Stimulated activated CD4-positive, alpha-beta T cell treated with anti-CD3 and anti-CD28 coated beads, Interleukin-2, amount 100 ng/mL, for 24 hours (primary cell): ENCODE measurements at regions not wholly inside any gene's neighbourhood (a gene's known extent, or its start where the extent isn't known, plus 50 kb on each side); places are given as distances from the start of the nearest gene placed in this dataset.

Experiments used
- DNase-seq, 2 donors: peaks; one replicate each; pipeline ENCODE4 v3.0.0-alpha.2; 2020

DNA sequence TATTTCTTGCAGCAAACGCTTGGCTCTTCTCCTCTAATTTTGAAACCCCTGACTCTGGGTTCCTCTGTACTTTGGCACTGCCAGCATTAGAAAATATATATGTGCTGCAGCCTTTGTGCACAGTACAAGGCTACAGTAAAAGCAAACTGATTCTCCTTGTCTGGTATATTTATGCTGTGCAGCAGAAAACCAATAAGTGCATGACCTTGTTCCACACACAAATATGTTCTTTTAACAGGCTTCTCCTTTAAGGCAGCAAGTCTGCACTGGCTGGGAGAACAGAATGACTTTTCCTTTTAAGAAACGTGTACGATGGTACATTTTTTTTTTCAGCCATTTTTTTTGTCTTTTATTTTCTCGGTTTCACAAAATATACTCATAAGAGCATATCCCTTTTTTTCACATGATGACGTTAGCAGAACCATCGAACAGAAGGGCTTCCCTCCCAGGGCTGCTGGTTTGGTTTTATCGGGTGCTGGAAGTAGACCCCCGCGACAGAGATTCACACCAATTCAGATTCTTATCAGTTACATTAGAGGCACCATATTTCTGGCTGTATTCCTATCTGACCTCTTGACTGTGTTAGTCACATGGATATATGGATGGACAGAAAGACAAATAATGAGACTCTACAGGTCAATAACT, 129.9 kb upstream of the ARID1B start:
- DNase-seq, result no peak

DNA sequence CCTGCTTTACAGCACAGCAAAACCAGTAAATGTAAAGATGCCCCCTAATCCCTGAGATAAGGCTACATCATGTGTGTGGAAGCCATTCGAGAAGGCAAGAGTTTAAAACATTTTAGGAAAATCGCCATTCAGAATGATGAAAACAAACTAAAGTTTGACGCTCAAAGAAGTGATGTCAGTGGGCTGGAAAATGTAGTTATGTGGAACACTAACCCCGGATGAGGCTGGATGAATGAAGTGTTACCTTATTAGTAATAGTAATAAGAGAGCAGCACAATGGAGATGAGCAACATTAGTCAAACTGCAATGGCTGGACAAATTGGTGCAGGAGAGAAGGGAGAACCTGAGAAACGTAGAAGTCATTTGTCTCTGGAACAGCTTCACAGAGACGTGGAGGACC, 130.7 kb upstream of the ARID1B start:
- DNase-seq, result no peak

DNA sequence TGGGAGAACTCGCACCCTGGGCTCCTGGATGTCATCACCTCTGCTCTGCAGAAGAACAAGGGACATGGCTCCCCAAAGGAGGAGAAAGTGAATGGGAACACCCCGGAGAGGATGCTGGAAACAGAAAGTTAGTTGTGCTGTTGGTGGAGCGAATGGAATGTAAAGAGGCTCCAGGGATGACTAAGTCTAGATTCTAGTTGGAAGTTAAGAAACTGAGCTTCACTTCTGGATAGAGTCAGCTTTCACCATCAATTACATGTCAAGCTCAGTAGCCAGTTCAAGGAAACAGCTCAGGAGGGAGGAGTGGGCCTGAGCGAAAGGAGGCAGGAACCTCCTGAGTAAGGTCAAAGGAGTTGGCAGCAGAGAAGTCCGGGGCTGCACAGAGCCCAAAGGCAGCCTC, 132.1 kb upstream of the ARID1B start:
- no peak for DNase-seq

DNA sequence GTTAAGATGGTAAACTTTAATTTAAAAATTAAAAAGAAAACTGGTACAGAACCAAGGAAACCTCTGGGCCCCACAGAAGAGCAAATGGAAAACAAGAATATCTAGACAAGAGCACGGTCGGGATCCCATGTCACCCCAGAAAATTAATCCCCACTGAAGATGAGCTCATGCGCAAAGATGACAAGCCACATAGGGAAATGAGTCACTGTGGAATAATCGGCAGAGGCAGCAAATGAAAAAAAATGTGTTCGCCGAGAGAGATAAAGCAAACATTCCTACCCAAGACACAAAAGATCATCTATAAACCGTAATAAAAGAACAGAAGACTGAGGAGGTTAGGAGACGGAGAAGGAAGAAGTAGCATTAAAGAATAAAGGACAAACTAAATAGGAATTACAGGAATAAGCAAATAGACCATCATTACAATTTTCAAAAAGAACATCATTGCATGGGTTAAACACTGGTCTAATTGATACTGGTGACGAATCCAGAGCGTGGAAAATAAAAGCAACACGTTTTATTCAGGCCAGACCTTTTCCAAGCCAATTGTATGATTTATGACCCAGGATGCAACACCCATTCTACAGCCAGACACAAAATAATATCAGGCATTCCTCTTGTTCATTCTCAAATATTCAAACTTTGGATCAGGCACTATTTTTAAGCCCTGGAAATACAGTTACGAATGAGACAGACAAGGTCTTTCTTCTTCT, 138.0 kb upstream of the ARID1B start:
- no peak for DNase-seq

- DNase-seq, result no peak
Observed at GRCh38 chr6:156638581-156638980, 138.6 kb upstream of the ARID1B start.

DNA sequence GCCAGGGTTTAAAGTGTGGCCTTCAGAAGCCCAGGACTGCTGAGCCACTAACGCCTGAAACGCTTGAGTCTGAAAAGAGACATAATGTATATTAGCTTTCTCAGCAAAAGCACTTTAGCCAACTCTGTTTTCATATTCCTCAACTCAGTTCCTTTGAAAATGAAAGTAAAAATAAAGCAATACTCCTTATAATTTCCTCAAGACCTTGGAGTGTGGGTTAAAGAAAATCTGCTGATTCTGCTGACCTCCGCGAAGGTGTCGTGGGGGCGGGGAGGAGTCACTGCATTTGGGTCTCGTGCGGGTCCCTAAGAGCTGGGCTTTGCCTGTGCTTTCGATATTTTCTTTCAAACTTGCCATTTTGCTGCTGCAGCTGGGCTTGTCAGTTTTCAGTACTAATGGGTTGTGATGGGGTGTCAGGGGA, 142.2 kb upstream of the ARID1B start:
- DNase-seq, result no peak

DNA sequence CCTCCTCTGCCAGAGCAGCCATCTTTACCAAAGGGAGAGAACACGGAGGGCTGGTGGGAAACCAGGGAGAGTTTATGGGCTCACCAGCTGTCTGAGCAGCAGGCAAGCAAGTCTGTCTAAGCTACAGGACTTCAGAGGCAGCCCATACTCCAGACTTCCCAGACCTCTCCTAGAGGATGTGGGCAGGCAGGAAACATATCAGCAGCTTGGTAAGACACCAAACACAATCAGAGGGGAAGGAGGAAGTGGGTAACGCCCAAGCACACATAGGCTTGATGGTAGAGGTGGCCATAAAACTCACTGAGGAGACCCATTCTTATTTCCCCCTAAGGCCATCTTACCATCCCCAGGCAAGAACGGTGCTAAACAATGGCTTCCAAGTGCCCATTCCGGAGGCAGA, 143.1 kb upstream of the ARID1B start:
- no peak for DNase-seq

GRCh38 chr6:156633291-156633690, 143.9 kb upstream of the ARID1B start:
- no peak for DNase-seq

DNA sequence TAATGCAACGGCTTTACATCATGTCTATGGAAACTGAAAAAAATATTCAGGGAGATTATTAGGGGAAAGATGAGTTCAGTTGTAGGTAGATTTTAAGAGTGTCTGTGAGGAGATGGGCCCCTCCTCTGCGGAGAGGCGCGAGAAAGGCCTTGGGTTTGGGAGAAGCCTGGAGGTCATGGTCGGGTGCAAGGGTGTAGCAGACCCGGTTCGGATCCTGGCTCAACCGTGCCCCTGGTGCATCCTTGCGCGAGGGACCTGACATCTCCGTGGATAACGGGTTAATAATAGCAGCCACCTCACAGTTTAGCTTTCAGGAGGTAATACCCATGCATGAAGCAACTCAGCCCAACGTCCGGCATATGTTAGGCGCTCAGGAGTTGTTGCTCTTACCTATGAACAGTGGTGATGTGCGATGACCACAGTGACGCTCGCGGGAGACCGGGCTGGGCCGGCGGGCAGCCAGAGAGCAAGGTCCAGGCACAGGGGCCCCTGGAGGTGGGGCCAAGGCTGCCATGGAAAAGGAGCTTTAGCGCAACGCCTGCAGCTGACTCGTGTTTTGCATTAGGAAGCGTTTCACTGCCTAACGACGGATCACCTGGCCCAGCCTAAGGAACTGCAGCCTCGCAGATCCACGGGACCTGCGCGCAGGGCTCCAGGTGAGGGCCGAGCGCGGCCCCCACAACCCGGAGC, 146.4 kb upstream of the ARID1B start:
- DNase-seq, result no peak

GRCh38 chr6:156628805-156629204, 148.4 kb upstream of the ARID1B start:
- no peak for DNase-seq

DNA sequence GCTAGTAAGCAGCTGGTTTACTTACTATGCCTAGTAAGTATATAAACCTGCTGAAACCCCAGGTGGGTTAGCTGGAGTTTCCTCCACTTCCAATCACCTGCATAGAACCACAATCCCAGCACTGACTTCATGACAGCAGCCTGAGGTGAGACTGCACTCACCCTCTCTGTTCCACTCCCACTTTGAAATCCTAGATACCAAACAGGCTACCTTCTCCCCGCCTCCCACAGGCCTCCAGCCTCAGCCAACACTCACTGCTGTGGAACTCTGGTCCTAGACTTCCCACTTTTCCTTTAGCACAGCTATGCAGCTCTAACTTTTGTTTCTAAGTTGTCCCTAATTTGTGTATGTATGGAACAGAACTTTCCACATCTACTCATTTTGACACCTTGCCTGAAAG, 149.7 kb upstream of the ARID1B start:
- DNase-seq, result no peak

GRCh38 chr6:156622185-156622584, 155.0 kb upstream of the ARID1B start:
- DNase-seq, result no peak

DNA sequence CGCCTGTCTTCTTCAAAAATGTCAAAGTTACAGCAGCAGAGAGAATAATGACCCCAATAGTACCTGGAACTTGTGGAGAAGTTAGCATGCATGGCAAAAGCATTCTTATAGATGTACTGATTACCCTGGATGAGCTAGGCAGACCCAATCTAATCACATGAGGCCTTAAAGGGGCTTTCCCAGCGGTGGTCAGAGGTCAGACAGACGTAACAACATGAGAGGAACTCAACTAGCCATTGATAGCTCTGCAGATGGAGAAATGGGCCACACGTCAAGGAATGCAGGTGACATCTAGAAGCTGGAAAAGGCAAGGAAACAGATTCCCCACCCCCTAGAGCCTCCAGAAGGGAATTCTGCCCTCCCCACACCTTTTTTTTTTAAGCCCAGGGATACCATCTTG, 156.8 kb upstream of the ARID1B start:
- DNase-seq, result no peak

DNA sequence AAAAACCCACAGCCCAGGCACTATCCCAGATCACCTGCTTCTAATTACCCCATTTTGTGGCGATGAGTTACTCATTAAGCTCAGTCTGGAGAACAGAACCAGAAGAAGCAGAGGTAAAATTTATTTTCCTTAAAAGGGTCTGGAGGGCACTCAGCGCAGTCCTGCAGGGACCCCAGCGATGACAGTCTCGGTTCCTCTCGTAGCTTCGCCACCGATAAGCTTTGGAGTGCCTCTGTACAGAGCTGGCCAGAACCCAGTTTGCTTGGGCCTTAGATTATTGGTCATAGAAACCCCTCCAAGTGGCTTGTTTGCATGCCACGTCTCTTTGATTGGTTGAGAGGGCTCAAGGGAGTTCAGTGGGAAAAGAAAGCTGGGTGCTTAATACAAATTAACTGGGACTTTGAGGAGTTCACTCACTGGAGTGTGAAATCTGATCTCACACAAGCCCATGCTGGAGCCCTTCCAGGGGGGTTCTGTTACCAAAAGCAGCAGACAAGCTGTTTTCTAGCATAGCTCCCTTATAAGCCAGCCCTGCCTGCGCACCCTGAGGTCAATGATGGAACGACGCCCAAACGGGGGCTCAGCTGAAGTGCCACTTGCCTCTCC, 158.5 kb upstream of the ARID1B start:
- DNase-seq, result no peak

DNA sequence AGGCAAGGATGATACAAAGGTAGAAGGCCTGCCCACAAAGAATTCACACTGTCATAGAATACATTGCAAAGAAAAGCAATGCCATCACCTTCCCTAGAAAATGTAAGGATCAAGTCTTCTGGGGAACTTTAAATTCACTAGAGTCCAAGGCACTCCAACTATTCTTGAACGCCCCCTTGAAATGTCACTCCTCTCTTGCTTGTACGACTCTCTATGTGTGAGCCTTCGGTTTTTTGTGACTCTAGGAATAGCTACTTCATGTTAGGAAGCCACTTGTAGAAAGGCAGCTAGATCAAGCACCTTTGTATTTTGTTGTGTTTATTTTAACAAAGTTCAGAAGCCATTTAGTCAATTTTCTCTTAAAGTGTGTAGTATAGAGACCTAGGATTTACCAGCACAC, 159.2 kb upstream of the ARID1B start:
- DNase-seq, result no peak

GRCh38 chr6:156617376-156617775, 159.8 kb upstream of the ARID1B start:
- DNase-seq, result no peak

- DNase-seq, result no peak
Observed at GRCh38 chr6:156616495-156616894, 160.7 kb upstream of the ARID1B start.

DNA sequence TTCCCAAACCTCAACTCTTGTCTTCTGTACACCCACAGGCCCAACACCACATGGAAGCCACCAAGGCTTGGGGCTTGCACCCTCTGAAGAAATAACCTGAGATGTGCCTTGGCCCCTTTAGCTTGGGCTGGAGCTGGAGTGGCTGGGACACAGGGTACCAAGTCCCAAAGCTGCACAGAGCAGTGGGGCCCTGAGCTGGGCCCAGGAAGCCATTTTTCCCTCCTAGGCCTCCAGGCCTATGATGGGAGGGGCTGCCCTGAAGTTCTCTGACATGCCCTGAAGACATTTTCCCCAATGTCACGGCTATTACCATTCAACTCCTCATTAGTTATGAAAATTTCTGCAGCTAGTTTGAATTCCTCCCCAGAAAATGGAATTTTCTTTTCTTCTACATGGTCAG, 163.2 kb upstream of the ARID1B start:
- no peak for DNase-seq

GRCh38 chr6:156612361-156612760, 164.8 kb upstream of the ARID1B start:
- no peak for DNase-seq

GRCh38 chr6:156602066-156602385, 175.2 kb upstream of the ARID1B start:
- DNase-seq, result no peak

DNA sequence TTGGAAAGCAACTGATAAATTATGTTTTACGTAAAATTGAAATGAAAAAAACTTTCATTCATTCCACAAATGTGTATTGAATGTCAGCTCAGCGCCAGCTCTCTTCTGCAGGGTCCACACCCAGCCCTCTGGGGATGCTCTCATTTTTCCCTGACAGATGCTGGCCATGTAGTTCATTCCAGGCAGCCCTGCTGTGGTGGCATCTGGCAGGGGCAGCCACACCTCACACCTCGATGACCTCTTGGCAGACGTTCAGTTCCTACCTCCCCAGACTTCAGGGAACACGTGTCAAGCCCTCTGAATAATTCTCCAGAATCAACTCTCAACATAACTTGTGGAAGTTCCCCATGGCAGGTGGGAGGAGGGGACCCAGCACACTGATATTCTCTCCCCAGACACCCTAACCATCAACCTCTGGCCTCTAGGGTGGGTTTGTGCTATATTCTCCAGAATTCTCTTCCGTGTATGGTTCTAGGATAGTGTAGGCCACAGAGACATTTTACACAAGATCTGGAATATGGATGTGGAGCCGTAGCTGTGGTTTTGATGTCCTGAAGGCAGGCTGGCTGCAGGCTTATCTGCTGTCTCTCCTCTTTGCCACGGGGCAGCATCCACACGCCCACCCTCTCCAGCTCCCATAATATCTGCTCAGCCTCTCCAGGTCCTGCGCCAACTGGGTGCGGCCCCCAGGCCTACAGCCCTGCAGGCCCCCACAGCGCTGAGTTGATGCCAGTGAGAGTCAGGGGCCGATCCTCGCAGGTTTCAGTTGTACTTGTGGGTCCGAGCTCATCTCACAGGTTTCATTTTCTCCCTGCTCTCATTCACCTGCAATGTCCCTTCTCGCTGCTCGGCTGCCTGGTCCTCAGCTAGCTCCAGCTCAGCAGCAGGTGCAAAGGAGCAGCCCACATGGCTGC, 175.8 kb upstream of the ARID1B start:
- no peak for DNase-seq

DNA sequence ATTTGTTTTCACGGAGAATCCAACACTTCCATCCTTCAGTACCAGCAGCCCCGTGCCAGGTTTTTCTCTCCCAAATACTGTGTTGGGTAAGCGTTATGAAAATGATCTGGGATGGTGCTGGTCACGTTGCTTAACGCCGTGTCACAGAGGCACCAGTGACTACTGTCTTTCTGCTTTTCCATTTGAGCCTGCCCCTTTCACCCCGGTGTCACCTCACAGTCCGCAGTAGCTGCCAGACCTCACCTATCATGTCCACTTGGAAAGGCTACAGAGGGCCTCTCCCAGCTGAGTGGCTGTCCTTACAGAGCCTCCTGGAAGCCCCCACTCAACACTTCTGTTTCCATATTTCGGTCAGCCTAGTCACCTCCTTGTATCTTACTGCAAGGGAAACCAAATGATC, 176.5 kb upstream of the ARID1B start:
- no peak for DNase-seq

GRCh38 chr6:156599978-156600590, 177.1 kb upstream of the ARID1B start:
- DNase-seq, result no peak
